Activated CD8-positive, alpha-beta memory T cell treated with anti-CD3 and anti-CD28 coated beads, Interleukin-2, amount 50 U/mL, for 4 hours (primary cell): ENCODE measurements at regions not wholly inside any gene's neighbourhood (a gene's known extent, or its start where the extent isn't known, plus 50 kb on each side); places are given as distances from the start of the nearest gene placed in this dataset.

Experiments used
- DNase-seq: peaks from one replicate; pipeline ENCODE4 v3.0.0-alpha.2; 2020

- no peak for DNase-seq
Observed at GRCh38 chr4:180465364-180465763, 1777.8 kb upstream of the TENM3 start.

- DNase-seq = no peak
Observed at GRCh38 chr4:180483036-180483435, 1760.2 kb upstream of the TENM3 start.

- no peak for DNase-seq
Observed at GRCh38 chr4:180485407-180485806, 1757.8 kb upstream of the TENM3 start.

- DNase-seq = no peak
Observed at GRCh38 chr4:180486342-180486741, 1756.9 kb upstream of the TENM3 start.

- DNase-seq = no peak
Observed at GRCh38 chr4:180489787-180490186, 1753.4 kb upstream of the TENM3 start.

GRCh38 chr4:180491210-180491609 is 1752.0 kb upstream of the TENM3 start:
- no peak for DNase-seq

GRCh38 chr4:180493299-180493698 is 1749.9 kb upstream of the TENM3 start:
- no peak for DNase-seq

- DNase-seq = no peak
Observed at GRCh38 chr4:180500154-180500553, 1743.0 kb upstream of the TENM3 start.

GRCh38 chr4:180512801-180513475 is 1730.3 kb upstream of the TENM3 start:
- no peak for DNase-seq

- DNase-seq = no peak
Observed at GRCh38 chr4:180518906-180519305, 1724.3 kb upstream of the TENM3 start.

GRCh38 chr4:180521181-180521580 is 1722.0 kb upstream of the TENM3 start:
- DNase-seq = no peak

GRCh38 chr4:180525523-180526077 is 1717.6 kb upstream of the TENM3 start:
- no peak for DNase-seq

- DNase-seq = no peak
Observed at GRCh38 chr4:180528003-180528402, 1715.2 kb upstream of the TENM3 start.

- DNase-seq = no peak
Observed at GRCh38 chr4:180530787-180531186, 1712.4 kb upstream of the TENM3 start.

- DNase-seq = no peak
Observed at GRCh38 chr4:180532691-180533090, 1710.5 kb upstream of the TENM3 start.

- DNase-seq = no peak
Observed at GRCh38 chr4:180538384-180539057, 1704.7 kb upstream of the TENM3 start.

- DNase-seq = no peak
Observed at GRCh38 chr4:180539284-180539683, 1703.9 kb upstream of the TENM3 start.

GRCh38 chr4:180541678-180542077 is 1701.5 kb upstream of the TENM3 start:
- DNase-seq = no peak

- DNase-seq = no peak
Observed at GRCh38 chr4:180542445-180543100, 1700.6 kb upstream of the TENM3 start.

- DNase-seq = no peak
Observed at GRCh38 chr4:180550106-180550505, 1693.1 kb upstream of the TENM3 start.

- DNase-seq = no peak
Observed at GRCh38 chr4:180557348-180557747, 1685.9 kb upstream of the TENM3 start.

- DNase-seq = no peak
Observed at GRCh38 chr4:180557950-180558349, 1685.3 kb upstream of the TENM3 start.

- no peak for DNase-seq
Observed at GRCh38 chr4:180558427-180558826, 1684.8 kb upstream of the TENM3 start.

GRCh38 chr4:180560896-180561295 is 1682.3 kb upstream of the TENM3 start:
- no peak for DNase-seq
